HUES64 (cell line): ENCODE measurements at regions not wholly inside any gene's neighbourhood (a gene's known extent, or its start where the extent isn't known, plus 50 kb on each side); places are given as distances from the start of the nearest gene placed in this dataset.

ENCODE experiments used
- H3K27ac ChIP-seq: 2 replicates; pipeline ENCODE4 v1.7.0; 2013; ENCODE audit warnings: low read depth, low read length, inconsistent platforms
- H3K27me3 ChIP-seq: 2 replicates; pipeline ENCODE4 v1.6.1; 2013; ENCODE audit warnings: mild to moderate bottlenecking, low read length; ENCODE audit not compliant: insufficient read depth
- H3K36me3 ChIP-seq: 2 replicates; pipeline ENCODE4 v1.6.1; 2013; ENCODE audit warnings: mild to moderate bottlenecking, low read length; ENCODE audit not compliant: insufficient read depth
- H3K4me1 ChIP-seq: 2 replicates; pipeline ENCODE4 v1.6.1; 2013; ENCODE audit warnings: mild to moderate bottlenecking, low read length, moderate library complexity; ENCODE audit not compliant: insufficient read depth
- H3K4me3 ChIP-seq: 2 replicates; pipeline ENCODE4 v1.5.1; 2013; ENCODE audit warnings: mild to moderate bottlenecking, low read length, moderate library complexity
- H3K9ac ChIP-seq: 2 replicates; pipeline ENCODE4 v1.6.1; 2013; ENCODE audit warnings: mild to moderate bottlenecking, low read depth, low read length
- H3K9me3 ChIP-seq: 2 replicates; pipeline ENCODE4 v1.6.1; 2013; ENCODE audit warnings: low read depth, low read length; ENCODE audit not compliant: insufficient read depth
- WGBS: fragments of 150-250, 120-280 bp; methylation state at CpG from one replicate; pipeline ENCODE4 v1.1.7; 2013; ENCODE audit warnings: missing lambda C conversion rate; 5-methylcytosine and 5-hydroxymethylcytosine counted together

- Histone ChIP-seq H3K4me1 (no peaks in the 10 kb centered on the region), H3K27ac (no peak overlapping the region), H3K9me3 (no peaks in the 10 kb centered on the region), H3K36me3 (peaks cover 31% of the 10 kb centered on the region), H3K9ac (no peak overlapping the region), H3K4me3 (no peak overlapping the region), H3K27me3 (no peaks in the 10 kb centered on the region)
- 95% methylated on average over 8 of the region's 8 CpGs for WGBS
Measured at GRCh38 chrX:10103023-10103422, 53.8 kb upstream of the CLCN4 start.

GRCh38 chrX:10104958-10105658 lies 51.7 kb upstream of the CLCN4 start:
- no peaks in the 10 kb centered on the region for H3K27me3 ChIP-seq
- no peak overlapping the region for H3K9ac ChIP-seq
- no peaks in the 10 kb centered on the region for H3K4me1 ChIP-seq
- no peak overlapping the region for H3K4me3 ChIP-seq
- peaks cover 18% of the 10 kb centered on the region for H3K36me3 ChIP-seq
- H3K27ac ChIP-seq, result no peak overlapping the region
- no peaks in the 10 kb centered on the region for H3K9me3 ChIP-seq
- 93% methylated on average over 7 of the region's 10 CpGs for WGBS

DNA sequence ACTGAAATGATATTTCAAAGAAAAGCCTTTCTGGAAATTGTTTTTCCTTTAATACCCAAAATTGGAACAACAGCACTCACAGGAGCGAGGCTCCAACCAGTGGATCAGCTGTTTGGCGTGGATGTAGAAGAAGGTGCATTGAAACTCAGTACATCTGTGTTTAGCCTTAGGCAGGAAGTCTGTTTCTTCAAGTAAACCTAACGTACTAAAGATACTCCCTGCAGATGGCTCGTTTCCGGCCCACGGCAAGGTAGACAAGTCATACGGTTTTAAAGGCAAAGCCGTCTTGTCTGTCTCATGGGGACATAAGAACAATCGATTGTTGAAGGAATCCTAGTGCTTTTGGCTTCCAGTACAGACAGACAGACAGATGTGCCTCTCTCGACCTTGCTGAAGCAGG lies 50.0 kb upstream of the CLCN4 start:
- Histone ChIP-seq H3K4me1 (no peaks in the 10 kb centered on the region), H3K36me3 (peaks cover 4% of the 10 kb centered on the region; the same call in 1 of the 2 replicates), H3K9me3 (no peaks in the 10 kb centered on the region), H3K4me3 (no peak overlapping the region), H3K27me3 (no peaks in the 10 kb centered on the region), H3K27ac (no peak overlapping the region), H3K9ac (no peak overlapping the region)
- 92% methylated on average over 10 of the region's 10 CpGs for whole genome bisulfite sequencing
